ENCODE measurements at regions not wholly inside any gene's neighbourhood (a gene's known extent, or its start where the extent isn't known, plus 50 kb on each side); places are given as distances from the start of the nearest gene placed in this dataset.
"Not testable (repeated sequence)": the region's sequence is repeated elsewhere in the genome, so short reads cannot be mapped to it uniquely, and the experiment has no call there.

GRCh38 chr9:65422966-65423690 lies 138.1 kb upstream of the FOXD4L5 start:
- not testable (repeated sequence) for TF ChIP-seq CENPX (CRISPR knock-in tag; IDR thresholded peaks at IDR 0.05); TAF1 (CRISPR knock-in tag; IDR thresholded peaks at IDR 0.05); ZBTB43 (CRISPR knock-in tag; conservative IDR thresholded peaks at IDR 0.05); ZZZ3 (CRISPR knock-in tag; IDR thresholded peaks at IDR 0.05; ENCODE audit: borderline replicate concordance); ATF2 (CRISPR knock-in tag; IDR thresholded peaks at IDR 0.05); TIGD3 (CRISPR knock-in tag; IDR thresholded peaks at IDR 0.05; ENCODE audit: borderline replicate concordance); CTCF (CRISPR knock-in tag; IDR thresholded peaks at IDR 0.05); SRF (IDR thresholded peaks at IDR 0.05; ENCODE audit: low read depth, low read length); SMARCC2 (IDR thresholded peaks at IDR 0.05); KDM5B (CRISPR knock-in tag; IDR thresholded peaks at IDR 0.05; ENCODE audit: borderline replicate concordance)

Measured in HepG2 (cell line).